GM19351 (cell line): ENCODE measurements at regions not wholly inside any gene's neighbourhood (a gene's known extent, or its start where the extent isn't known, plus 50 kb on each side); places are given as distances from the start of the nearest gene placed in this dataset.

Experiments
- ATAC-seq: cut with Tn5 transposase; IDR thresholded peaks from one replicate; pipeline ENCODE4 v1.9.1; 2021; ENCODE audit warnings: mild to moderate bottlenecking, moderate library complexity; ENCODE audit not compliant: unreplicated experiment

GRCh38 chr21:27647921-27648320 lies 681.0 kb upstream of the ADAMTS5 start:
- no peak for ATAC-seq

DNA sequence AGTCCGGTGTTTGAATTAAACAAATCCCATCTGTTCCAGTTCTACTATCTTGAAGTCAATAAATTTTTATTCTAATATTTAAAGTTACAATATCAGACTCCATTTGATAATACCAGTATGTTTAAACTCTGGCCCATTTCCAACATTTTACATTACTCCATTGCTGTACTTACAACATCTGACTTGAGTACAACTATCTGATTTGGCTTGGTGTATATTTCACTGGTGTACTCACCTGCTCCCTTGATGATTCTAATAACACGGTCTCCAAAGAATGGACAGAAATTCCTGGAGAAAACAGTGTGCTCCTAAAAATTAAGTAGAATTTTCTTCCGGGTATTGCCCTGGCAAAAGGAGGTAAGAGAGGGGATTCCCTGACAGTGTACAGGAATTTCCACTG lies 680.5 kb upstream of the ADAMTS5 start:
- no peak for ATAC-seq

GRCh38 chr21:27646691-27647090 lies 679.8 kb upstream of the ADAMTS5 start:
- no peak for ATAC-seq

DNA sequence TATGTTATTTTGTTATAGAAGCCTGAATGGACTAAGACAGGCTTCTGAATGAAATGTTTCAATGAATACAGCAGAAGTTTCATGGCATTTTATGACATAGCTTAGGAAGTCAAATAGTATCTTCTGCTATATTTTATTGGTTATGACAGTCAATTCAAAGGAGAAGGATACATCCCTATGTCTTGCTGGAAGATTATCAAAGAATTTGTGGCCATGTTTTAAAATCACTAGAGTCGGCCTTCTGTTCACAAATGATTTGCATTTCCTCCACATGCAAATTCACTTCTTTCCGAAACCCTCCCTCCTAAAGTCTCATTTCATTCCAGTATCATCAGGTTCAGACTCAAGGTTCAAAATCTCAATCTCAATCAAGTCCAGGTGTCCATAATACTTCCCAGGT lies 679.2 kb upstream of the ADAMTS5 start:
- ATAC-seq: no peak

DNA sequence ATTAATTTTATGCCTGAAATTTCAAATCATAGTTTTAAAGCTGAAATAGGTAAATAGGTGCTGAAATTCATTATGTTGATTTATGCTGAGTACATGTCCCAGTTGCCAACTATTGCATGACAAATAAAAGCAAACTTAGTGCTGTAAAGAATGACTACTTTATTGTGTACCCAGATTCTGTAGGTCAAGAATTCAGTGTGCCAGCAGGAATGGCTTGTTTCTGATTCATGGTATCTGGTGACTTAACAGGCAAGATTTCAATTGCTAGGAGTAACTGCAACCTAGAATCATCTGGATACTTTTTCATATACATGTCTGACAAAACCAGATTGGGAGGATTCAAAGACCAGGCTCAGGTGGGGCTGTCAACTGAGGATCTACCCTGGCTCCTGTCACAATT lies 678.4 kb upstream of the ADAMTS5 start:
- ATAC-seq: no peak

DNA sequence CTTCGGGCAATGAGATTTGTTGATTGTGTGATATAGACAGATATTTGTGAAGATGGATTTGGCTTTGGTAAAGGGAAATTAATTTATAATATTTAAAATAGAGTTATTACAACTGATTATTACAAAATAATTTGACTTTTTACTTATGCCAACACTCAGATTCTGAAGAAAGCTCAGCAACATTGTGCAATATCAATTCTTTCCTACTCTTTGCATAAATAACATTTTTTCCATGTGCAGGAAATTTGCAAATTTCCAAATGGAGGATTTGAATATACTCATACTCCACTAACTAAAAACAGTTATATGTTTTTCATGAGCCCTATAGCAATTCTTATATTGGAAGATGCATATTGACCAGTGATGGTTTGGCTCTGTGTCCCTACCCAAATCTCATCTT lies 676.4 kb upstream of the ADAMTS5 start:
- no peak for ATAC-seq

- ATAC-seq: no peak
Measured at GRCh38 chr21:27639286-27639685, 672.4 kb upstream of the ADAMTS5 start.

GRCh38 chr21:27636656-27637055 lies 669.8 kb upstream of the ADAMTS5 start:
- no peak for ATAC-seq

DNA sequence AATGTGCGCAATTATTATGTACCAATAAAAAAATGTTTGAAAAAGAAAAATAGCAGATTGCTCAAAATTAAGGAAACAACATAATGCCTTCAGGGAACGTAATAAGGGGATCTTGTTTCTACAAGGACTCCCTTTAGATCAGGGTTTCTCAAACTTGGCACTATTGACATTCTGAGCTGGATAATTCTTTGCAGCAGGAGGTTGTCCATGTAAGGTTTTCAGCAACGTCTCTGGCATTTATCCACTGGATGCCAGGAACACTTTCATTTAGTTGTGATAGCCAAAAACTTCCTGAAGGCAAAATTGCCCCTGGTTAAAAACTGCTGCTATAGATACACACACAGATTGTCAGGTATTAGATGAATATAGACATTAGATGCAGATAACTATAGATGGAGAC lies 666.7 kb upstream of the ADAMTS5 start:
- no peak for ATAC-seq

DNA sequence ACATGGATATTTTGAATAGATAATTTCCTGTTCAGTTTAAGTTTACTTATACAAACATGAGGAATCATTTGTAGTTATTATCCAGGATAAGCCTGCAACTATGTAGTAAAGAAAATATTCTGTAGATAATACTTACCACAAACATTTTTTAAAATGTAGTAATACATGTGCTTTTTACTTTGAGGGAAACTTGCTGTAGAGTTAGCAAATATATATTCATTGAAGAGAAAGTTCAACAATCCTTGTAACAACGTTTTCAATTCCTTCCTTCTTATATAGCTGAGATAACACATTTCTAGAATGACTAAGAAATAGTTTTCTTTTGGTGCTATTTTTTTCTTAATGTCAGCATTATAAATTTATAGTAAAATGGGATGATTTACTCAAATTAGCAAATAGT lies 664.6 kb upstream of the ADAMTS5 start:
- no peak for ATAC-seq

DNA sequence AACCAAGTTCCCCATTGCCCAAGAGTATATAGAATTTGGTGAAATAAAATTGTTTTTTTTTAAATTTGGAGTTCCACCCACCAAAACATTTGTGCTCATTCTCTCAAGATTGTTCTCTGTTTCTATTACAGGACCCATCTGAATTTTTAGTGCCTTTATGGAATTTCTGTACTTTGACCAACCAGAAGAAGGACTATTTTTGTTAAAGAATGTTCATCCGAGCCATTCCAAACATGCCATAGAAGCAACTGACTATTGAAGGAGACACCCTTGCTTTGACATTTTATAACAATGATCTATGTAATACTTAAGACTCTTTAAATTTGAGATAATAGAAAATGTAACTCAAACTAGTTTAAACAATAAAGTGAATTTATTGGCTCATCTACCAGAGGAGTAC lies 655.7 kb upstream of the ADAMTS5 start:
- no peak for ATAC-seq

DNA sequence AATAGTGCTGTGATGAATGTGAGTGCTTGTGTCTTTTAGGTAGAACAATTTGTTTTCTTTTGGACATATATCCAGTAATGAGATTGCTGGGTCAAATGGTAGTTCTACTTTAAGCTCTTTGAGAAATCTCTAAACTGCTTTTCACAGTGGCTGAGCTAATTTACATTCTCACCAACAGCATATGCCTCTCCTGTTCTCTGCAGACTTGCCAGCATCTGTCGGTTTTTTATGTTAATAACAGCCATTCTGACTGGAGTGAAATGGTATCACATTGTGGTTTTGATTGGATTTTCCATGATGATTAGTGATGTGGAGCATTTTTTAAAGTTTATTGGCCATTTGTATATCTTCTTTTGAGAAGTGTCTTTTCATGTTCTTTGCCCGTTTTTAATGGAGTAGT lies 647.3 kb upstream of the ADAMTS5 start:
- no peak for ATAC-seq

GRCh38 chr21:27606422-27606821 lies 639.5 kb upstream of the ADAMTS5 start:
- ATAC-seq: no peak

DNA sequence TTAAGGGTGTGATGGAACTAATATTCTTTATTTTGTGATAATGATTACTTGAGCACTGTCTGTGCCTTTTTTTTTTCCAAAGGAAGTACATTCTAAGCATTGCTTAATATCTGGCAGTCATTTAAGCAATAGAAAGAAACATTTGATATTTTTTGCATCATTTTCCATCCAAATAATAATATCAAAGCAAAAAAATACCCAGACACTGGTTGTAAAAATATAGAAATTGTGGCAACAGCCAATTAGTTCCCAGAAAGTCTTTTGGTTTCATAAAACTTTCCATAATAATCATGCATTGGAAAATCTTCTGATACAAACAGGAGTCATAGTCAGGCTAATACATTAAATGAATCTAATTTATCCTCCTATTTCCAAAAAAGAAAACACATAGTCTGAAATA lies 629.3 kb upstream of the ADAMTS5 start:
- ATAC-seq: no peak

GRCh38 chr21:27595716-27596115 lies 628.8 kb upstream of the ADAMTS5 start:
- no peak for ATAC-seq

DNA sequence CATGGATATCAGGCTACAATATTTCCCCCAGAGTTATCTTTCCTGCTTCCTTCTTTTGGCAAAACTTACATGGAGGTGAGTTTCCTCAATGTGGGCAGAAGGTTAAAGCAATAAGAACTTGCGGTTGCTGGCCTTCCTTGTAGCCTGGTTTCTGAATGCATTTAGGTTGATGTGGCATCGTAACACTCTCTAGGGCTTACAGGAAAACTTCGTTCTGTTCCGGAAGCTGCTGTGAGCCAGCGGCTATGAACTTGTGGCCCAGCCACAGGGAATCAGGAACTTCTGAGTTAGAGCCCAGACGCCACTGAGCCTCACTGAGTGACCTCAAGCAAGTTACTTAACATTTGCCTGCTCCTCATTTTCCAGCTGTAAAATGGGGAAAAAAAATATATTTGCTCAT lies 623.4 kb upstream of the ADAMTS5 start:
- ATAC-seq: no peak

DNA sequence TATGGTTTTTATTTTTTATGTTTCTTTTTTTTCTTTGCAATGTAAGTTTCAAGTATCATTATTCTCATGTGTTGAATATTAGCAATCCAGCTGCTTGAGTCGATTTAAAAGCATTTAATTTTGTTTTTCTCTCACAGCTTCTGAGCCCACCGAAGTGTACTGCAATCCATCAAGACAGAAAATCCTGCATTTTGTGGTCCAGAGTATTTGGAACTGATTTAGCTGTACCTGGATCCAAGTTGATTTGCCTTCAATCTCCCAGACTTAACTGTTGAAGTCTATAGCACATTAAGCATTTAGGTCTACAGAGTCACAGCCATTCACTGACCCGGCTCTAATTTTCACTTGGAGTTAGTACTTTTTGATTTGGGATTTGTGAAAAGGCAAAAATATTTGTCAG lies 622.9 kb upstream of the ADAMTS5 start:
- ATAC-seq: no peak

GRCh38 chr21:27586986-27587385 lies 620.1 kb upstream of the ADAMTS5 start:
- ATAC-seq: no peak

- no peak for ATAC-seq
Measured at GRCh38 chr21:27586326-27586725, 619.4 kb upstream of the ADAMTS5 start.

DNA sequence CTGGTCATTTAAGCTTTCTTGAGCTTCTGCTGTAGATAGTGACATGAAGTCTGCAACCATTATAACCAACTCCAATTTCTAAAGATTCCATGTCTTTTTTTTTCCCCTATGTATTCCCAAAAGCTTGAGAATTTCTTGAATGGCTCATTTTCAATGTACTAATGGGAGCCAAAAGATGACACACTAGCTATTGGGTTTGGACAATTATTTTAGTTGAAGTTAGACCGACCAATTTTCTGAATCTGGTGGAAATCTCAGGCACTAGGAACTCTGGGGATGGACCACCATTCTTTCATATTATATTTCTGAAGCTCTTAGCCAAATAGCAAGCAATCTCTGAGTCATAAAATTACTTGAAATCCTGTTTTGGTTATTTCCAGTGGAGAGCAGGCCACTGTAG lies 617.4 kb upstream of the ADAMTS5 start:
- no peak for ATAC-seq

- ATAC-seq: no peak
Measured at GRCh38 chr21:27582948-27583430, 616.1 kb upstream of the ADAMTS5 start.

DNA sequence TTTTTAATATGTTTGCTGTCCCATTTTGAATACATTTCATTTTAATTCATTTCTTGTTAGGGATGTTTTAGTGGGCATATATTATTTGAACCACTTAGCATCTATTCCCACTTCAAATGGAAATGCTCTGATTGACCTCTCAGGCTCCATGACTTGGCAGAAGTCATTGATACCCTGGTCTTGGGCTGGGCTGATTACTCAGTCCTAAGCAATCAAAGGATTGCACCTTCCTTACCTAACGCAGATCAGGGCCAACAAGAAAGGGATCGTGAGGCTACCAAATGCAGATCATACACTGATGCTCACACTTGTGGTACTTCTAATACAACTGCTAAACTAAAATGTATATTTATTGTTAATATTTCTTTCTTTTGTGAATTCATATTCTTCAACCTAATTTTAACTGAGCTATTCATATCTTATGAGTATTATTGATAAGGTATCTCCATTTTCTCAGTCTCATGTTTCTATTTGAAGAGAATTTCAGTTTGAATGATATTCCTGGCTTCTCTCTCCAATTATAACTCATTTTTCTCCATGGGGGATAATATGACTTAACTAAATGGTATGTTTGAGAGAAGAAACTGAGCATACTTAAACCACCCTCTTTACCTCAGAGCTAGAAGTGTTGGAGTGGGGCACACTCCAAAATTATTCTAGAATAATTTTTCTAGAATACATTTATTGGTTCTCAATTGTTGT lies 615.5 kb upstream of the ADAMTS5 start:
- no peak for ATAC-seq

DNA sequence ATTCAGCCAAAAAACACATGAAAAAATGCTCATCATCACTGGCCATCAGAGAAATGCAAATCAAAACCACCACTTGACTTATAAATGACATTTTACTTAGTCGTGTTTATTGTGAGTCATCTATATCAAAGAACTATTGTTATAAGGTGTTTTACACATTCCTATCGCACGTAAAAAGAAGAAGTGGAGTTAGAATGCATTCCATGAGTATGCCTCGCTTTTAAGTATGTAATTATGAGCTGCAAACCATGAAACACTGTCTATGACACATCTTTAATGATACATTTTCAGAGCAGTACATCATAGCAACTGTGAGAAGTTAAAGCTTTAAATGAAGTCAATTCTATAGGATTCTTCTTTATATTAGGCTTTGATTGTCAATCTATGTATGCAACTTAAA lies 614.3 kb upstream of the ADAMTS5 start:
- ATAC-seq: no peak
